GM23338 (cell line): ENCODE measurements at regions not wholly inside any gene's neighbourhood (a gene's known extent, or its start where the extent isn't known, plus 50 kb on each side); places are given as distances from the start of the nearest gene placed in this dataset.

Source experiments
- CREB1 ChIP-seq: fragments of 250-450 bp; sonication (Bioruptor Pico); IDR thresholded peaks from 2 replicates; pipeline ENCODE4 v1.5.0; 2020; ENCODE audit warnings: low read depth, mild to moderate bottlenecking, moderate library complexity
- EZH2 ChIP-seq: fragments of 200-600 bp; sonication (generic); IDR thresholded peaks from one replicate; pipeline ENCODE4 v1.8.0; 2017; ENCODE audit warnings: antibody characterized with exemption, mild to moderate bottlenecking, low read depth; ENCODE audit not compliant: unreplicated experiment
- EZH2phosphoT487 ChIP-seq: fragments of 200-600 bp; sonication (generic); IDR thresholded peaks from one replicate; pipeline ENCODE4 v1.8.1; 2018; ENCODE audit warnings: antibody characterized with exemption; ENCODE audit not compliant: unreplicated experiment
- JUNB ChIP-seq: IDR thresholded peaks from one replicate; pipeline ENCODE4 v1.6.1; 2016; ENCODE audit warnings: antibody characterized with exemption; ENCODE audit not compliant: unreplicated experiment
- POLR2AphosphoS5 ChIP-seq: IDR thresholded peaks from 2 replicates; pipeline ENCODE4 v1.6.1; 2016; ENCODE audit warnings: antibody characterized with exemption, low read depth
- ZNF331 ChIP-seq: fragments of 250-450 bp; sonication (Bioruptor Pico); IDR thresholded peaks from 2 replicates; pipeline ENCODE4 v1.5.0; 2020; ENCODE audit warnings: low read depth, mild to moderate bottlenecking, moderate library complexity
- ZNF462 ChIP-seq: fragments of 250-450 bp; sonication (Bioruptor Pico); IDR thresholded peaks from 2 replicates; pipeline ENCODE4 v1.5.0; 2020; ENCODE audit warnings: mild to moderate bottlenecking, moderate library complexity
- TF ChIP-seq, protein P1 (sequence below), 2 experiments: fragments of 200-600 bp in 1 of 2; sonication (generic) in 1 of 2; conservative IDR thresholded peaks; 2 replicates each; pipeline versions ENCODE4 v1.5.1 to v1.6.1; 2016 to 2017; ENCODE audit warnings: antibody characterized with exemption in 2 of 2, low read depth in 2 of 2, mild to moderate bottlenecking in 2 of 2, moderate library complexity in 1 of 2
- TF ChIP-seq, protein P2 (sequence below): IDR thresholded peaks from one replicate; pipeline ENCODE4 v1.6.1; 2018; ENCODE audit warnings: antibody characterized with exemption; ENCODE audit not compliant: unreplicated experiment

DNA sequence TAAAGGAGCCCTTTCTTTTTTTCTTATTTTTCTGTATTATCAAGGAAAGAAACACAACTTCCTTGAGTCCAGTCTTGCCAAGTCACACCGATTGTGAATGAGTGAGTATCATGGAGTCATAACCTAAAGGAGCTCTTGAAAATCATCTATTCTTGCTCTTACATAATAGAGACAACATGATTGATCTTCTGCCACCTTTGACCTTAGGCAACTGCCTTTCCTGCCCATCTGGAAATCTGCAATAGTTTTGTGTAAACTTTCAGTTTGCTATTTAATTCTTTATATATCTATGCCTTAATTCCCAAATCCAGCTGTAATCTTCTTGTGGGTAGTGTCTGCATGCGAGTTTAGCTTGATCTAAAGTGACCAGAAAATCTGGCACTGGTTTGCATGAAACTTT is 149.9 kb upstream of the FST start:
- TF ChIP-seq, protein P1, sequence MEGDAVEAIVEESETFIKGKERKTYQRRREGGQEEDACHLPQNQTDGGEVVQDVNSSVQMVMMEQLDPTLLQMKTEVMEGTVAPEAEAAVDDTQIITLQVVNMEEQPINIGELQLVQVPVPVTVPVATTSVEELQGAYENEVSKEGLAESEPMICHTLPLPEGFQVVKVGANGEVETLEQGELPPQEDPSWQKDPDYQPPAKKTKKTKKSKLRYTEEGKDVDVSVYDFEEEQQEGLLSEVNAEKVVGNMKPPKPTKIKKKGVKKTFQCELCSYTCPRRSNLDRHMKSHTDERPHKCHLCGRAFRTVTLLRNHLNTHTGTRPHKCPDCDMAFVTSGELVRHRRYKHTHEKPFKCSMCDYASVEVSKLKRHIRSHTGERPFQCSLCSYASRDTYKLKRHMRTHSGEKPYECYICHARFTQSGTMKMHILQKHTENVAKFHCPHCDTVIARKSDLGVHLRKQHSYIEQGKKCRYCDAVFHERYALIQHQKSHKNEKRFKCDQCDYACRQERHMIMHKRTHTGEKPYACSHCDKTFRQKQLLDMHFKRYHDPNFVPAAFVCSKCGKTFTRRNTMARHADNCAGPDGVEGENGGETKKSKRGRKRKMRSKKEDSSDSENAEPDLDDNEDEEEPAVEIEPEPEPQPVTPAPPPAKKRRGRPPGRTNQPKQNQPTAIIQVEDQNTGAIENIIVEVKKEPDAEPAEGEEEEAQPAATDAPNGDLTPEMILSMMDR (conservative IDR thresholded peaks at IDR 0.05; ENCODE audit: low read depth in 2 of 2): no peak
- no peak for TF ChIP-seq POLR2AphosphoS5
- no peak for TF ChIP-seq EZH2
- TF ChIP-seq CREB1: no peak
- TF ChIP-seq, protein P2, sequence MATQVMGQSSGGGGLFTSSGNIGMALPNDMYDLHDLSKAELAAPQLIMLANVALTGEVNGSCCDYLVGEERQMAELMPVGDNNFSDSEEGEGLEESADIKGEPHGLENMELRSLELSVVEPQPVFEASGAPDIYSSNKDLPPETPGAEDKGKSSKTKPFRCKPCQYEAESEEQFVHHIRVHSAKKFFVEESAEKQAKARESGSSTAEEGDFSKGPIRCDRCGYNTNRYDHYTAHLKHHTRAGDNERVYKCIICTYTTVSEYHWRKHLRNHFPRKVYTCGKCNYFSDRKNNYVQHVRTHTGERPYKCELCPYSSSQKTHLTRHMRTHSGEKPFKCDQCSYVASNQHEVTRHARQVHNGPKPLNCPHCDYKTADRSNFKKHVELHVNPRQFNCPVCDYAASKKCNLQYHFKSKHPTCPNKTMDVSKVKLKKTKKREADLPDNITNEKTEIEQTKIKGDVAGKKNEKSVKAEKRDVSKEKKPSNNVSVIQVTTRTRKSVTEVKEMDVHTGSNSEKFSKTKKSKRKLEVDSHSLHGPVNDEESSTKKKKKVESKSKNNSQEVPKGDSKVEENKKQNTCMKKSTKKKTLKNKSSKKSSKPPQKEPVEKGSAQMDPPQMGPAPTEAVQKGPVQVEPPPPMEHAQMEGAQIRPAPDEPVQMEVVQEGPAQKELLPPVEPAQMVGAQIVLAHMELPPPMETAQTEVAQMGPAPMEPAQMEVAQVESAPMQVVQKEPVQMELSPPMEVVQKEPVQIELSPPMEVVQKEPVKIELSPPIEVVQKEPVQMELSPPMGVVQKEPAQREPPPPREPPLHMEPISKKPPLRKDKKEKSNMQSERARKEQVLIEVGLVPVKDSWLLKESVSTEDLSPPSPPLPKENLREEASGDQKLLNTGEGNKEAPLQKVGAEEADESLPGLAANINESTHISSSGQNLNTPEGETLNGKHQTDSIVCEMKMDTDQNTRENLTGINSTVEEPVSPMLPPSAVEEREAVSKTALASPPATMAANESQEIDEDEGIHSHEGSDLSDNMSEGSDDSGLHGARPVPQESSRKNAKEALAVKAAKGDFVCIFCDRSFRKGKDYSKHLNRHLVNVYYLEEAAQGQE: no peak
- TF ChIP-seq JUNB: no peak
- no peak for TF ChIP-seq EZH2phosphoT487
- no peak for TF ChIP-seq ZNF462 (CRISPR knock-in tag)
- no peak for TF ChIP-seq ZNF331
